ENCODE measurements at regions not wholly inside any gene's neighbourhood (a gene's known extent, or its start where the extent isn't known, plus 50 kb on each side); places are given as distances from the start of the nearest gene placed in this dataset.
A peak's percentile ranks its signal among the peaks of the same experiment; 100 is the strongest.

DNA sequence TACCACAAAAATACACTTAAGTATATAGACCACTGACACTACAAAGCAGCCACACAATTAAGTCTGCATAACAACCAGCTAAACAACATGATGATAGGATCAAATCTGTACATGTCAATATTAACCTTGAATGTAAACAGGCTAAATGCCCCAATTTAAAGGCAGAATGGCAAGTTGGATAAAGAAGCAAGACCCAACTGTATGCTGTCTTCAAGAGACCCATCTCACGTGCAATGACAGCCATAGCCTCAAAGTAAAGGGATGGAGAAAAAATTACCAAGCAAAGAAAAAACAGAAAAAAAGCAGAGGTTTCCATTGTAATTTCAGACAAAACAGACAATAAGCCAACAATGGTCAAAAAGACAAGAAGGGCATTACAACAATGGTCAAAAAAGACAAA lies 77.3 kb upstream of the APC start (continued):
- no peak for TF ChIP-seq RBM14 (IDR thresholded peaks at IDR 0.05; ENCODE audit: borderline replicate concordance, insufficient read depth, low read depth, low read length)
- TF ChIP-seq, protein P1, sequence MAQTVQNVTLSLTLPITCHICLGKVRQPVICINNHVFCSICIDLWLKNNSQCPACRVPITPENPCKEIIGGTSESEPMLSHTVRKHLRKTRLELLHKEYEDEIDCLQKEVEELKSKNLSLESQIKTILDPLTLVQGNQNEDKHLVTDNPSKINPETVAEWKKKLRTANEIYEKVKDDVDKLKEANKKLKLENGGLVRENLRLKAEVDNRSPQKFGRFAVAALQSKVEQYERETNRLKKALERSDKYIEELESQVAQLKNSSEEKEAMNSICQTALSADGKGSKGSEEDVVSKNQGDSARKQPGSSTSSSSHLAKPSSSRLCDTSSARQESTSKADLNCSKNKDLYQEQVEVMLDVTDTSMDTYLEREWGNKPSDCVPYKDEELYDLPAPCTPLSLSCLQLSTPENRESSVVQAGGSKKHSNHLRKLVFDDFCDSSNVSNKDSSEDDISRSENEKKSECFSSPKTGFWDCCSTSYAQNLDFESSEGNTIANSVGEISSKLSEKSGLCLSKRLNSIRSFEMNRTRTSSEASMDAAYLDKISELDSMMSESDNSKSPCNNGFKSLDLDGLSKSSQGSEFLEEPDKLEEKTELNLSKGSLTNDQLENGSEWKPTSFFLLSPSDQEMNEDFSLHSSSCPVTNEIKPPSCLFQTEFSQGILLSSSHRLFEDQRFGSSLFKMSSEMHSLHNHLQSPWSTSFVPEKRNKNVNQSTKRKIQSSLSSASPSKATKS (CRISPR knock-in tag; IDR thresholded peaks at IDR 0.05): no peak

DNA sequence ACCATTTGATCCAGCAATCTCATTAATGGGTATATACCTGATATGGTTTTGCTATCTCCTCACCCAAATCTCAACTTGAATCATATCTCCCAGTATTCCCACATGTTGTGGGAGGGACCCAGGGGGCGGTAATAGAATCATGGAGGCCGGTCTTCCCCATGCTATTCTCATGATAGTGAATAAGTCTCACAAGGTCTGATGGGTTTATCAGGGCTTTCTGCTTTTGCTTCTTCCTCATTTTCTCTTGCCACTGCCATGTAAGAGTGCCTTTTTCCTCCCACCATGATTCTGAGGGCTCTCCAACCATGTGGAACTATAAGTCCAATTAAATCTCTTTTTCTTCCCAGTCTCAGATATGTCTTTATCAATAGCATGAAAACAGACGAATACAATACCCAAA lies 74.5 kb upstream of the APC start:
- FAIRE-seq (no peak), ATAC-seq (no peak), DNase-seq (ENCODE audit: extremely low read depth in 1 of 4, low spot score in 3 of 4) (no peak)
- Histone ChIP-seq H3K36me3 (ENCODE audit: control insufficient read depth, insufficient read depth, low read length) (no peaks in the 10 kb centered on the region), H4K20me1 (replicated peaks; ENCODE audit: control insufficient read depth, insufficient read depth, low read length) (no peaks in the 10 kb centered on the region), H3K4me2 (ENCODE audit: insufficient read depth, low read length) (no peak overlapping the region), H3K9ac (ENCODE audit: insufficient read depth in 1 of 2, low read depth in 2 of 2, low read length in 2 of 2) (no peak overlapping the region), H3K9me3 (replicated peaks; ENCODE audit: control insufficient read depth, insufficient read depth, low read depth, low read length) (no peaks in the 10 kb centered on the region), H3K27me3 (ENCODE audit: control insufficient read depth in 2 of 2, insufficient read depth in 2 of 2, low read length in 2 of 2) (peaks cover 0 to 3% of the 10 kb centered on the region in 2 experiments; a peak in 3 of 5 replicates), H3K4me1 (replicated peaks in 1 of 2; ENCODE audit: control insufficient read depth in 2 of 2, insufficient read depth in 2 of 2, low read length in 2 of 2) (no peaks in the 10 kb centered on the region), H3K27ac (ENCODE audit: extremely low read depth, low read depth, low read length) (no peak overlapping the region), H3K79me2 (ENCODE audit: control insufficient read depth, insufficient read depth, low read length) (no peaks in the 10 kb centered on the region), H2AFZ (ENCODE audit: low read depth, low read length) (no peak overlapping the region), H3K9me1 (ENCODE audit: control insufficient read depth, insufficient read depth, low read length) (no peaks in the 10 kb centered on the region), H3K4me3 (no peak overlapping the region)
- no TSS peak for BruUV-seq (replicated peaks)
- intact Hi-C loops (cut with micrococcal nuclease): loop anchor here (10.0 kb wide), 1 partner anchor 108 kb away; no protein-coding TSS in a partner anchor
- in situ Hi-C loops (cut with MboI): no loop called here
- POLR2A ChIA-PET: no interaction called here
- TF ChIP-seq YBX1 (IDR thresholded peaks at IDR 0.05) (no peak), MTF1 (CRISPR knock-in tag; IDR thresholded peaks at IDR 0.05; ENCODE audit: borderline replicate concordance) (no peak), ZNF766 (CRISPR knock-in tag; conservative IDR thresholded peaks at IDR 0.05) (peak; percentile 46; the same call in 1 of the 2 replicates)
- WGBS (ENCODE audit: insufficient coverage, low coverage, missing lambda C conversion rate): 5% methylated on average over 3 of the region's 3 CpGs
- CTCF ChIA-PET (ENCODE audit: low intra/inter-chr PET ratio): no interaction called here
